Activated T-cell treated with anti-CD3 and anti-CD28 coated beads, Interleukin-2, amount 50 U/mL, for 1 hour (primary cell): ENCODE measurements at regions not wholly inside any gene's neighbourhood (a gene's known extent, or its start where the extent isn't known, plus 50 kb on each side); places are given as distances from the start of the nearest gene placed in this dataset.

ENCODE experiments used
- DNase-seq: peaks from one replicate; pipeline ENCODE4 v3.0.0-alpha.2; 2020

DNA sequence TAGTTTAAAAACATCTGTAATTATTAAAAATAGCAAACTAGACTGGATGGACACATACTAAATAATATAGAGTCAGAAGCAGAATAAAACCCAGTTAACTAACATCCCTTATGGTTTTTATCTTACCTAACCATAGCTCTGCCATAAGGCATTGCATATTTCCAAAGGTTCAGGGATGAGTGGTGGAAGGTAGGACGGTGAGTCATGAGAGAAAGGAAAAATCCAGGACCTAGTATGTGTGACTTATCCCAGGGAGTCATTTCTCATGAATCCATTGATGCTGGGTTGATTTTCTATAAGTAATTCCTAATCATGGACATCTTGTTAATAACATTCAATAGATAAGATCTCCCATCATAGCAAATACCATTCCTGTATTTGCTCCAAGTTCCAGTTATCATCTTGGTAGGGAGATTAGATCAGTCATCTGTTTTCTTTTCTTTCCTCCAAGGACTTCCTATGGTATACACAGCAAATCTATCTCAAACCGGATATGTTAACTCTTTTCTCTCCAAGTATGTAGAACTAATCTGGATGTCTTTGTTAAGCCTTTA lies 490.7 kb upstream of the B3GALT2 start:
- DNase-seq: no peak

GRCh38 chr1:193674292-193674944 lies 488.0 kb upstream of the B3GALT2 start:
- no peak for DNase-seq

DNA sequence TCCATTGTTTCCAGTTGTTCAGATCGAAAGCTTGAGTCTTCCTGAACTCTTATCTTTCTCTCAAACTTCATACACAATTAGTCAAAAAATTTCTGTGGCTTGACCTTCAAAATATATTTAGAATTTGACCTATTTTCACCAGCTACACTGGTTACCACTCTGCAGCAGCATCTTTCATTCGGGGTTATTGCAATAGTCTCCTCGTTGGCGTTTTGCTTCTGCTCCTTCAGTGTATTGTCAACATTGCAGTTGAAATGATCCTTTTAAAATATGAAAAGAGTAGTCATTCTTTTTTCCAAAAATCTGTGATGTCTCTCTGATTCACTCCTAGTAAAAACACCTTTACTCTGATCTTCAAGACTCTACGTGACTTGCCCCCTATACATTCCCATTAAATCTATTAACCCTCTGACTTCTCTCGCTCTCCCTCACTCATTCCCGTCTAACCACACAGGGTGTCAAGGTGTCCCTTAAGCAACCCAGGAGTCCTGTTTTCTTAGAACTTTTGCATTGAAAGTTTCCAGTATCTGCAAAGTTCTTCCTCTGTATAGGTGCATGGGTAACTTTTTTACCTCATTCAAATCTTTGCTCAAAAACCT lies 480.2 kb upstream of the B3GALT2 start:
- DNase-seq: no peak

DNA sequence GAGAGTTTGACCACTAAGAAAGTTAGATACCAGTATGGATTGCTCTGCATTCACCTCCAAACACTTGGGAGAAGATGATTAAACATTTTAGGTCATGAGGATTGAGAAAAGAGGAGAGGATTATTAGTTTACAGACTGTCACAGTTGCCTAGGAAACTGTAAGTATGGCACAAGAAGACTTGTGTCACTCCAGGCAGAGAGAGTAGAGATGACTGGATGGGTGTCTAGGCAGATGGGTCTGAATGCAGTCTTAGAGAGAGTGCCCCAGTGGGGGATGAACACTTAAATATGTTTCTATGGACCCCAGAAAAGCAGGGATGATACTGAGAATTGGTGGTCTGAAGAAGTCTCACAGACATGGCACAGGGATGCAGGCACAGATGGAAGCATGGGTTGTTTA lies 477.6 kb upstream of the B3GALT2 start:
- no peak for DNase-seq

DNA sequence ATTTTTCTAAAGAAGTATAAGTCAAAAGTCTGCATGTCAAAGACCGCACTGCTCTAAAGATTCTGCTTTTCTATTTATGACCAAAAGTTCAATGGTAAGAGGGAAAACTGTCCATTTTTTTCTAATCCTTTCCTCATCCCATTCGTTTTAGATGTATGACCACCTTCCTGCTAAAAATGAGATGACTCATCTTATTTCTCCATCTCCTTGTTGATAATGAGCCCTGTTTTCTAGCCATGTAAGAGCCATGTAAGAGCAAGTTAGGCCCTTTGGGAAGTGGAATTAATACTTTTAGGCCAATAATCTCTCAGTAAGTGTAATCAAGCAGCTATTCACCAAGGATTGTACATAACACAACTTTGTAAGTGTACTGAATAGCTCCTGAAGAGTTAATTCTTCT lies 475.6 kb upstream of the B3GALT2 start:
- no peak for DNase-seq

GRCh38 chr1:193661385-193661784 lies 475.0 kb upstream of the B3GALT2 start:
- DNase-seq: no peak

DNA sequence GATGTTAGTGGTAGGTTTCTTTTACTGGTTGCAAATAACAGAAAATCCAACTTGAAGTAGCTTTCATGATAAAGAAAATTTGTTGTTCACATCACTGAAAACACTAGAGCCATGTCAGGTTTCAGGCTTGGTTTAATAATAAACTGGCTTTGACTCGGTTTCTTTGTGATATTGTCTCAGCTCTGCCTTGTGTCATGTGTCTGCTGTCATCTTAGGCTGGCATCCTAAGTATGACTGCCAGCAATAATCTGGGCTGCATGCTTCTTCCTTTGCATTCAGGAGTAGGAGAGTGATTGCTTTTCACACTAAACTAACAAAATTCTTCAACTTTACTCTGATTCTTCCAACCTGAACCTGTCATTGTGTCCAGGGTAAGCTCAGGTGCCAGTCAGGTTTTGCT lies 474.0 kb upstream of the B3GALT2 start:
- DNase-seq: no peak

- no peak for DNase-seq
These were observed 472.3 kb upstream of the B3GALT2 start for GRCh38 chr1:193658691-193659090.

- no peak for DNase-seq
These were observed 471.7 kb upstream of the B3GALT2 start for GRCh38 chr1:193658081-193658480.

DNA sequence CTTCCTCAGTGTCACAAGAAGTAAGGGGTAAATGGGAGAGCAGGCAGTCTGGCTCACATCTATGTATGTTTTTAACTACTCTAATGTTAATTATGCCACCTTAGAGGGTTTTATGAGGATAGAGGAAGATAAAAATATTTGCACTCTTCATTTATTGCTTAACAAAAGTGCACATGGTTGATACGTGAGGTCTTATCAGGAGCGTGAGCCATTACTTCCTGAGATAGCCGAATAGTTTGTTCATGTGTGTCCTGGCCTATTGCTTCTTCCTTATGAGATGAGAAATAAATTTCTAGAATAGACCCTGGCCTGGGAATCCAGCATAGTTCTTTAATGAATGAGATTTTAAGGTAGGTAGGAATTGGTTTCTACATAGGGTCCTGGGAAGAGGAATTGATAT lies 471.1 kb upstream of the B3GALT2 start:
- DNase-seq: no peak

GRCh38 chr1:193656841-193657240 lies 470.4 kb upstream of the B3GALT2 start:
- DNase-seq: no peak

GRCh38 chr1:193654951-193655735 lies 468.7 kb upstream of the B3GALT2 start:
- no peak for DNase-seq

GRCh38 chr1:193649587-193649986 lies 463.2 kb upstream of the B3GALT2 start:
- DNase-seq: no peak

GRCh38 chr1:193634876-193635275 lies 448.5 kb upstream of the B3GALT2 start:
- no peak for DNase-seq

- no peak for DNase-seq
These were observed 448.1 kb upstream of the B3GALT2 start for GRCh38 chr1:193634470-193634869.

GRCh38 chr1:193633991-193634390 lies 447.6 kb upstream of the B3GALT2 start:
- no peak for DNase-seq

GRCh38 chr1:193633093-193633492 lies 446.7 kb upstream of the B3GALT2 start:
- DNase-seq: no peak

DNA sequence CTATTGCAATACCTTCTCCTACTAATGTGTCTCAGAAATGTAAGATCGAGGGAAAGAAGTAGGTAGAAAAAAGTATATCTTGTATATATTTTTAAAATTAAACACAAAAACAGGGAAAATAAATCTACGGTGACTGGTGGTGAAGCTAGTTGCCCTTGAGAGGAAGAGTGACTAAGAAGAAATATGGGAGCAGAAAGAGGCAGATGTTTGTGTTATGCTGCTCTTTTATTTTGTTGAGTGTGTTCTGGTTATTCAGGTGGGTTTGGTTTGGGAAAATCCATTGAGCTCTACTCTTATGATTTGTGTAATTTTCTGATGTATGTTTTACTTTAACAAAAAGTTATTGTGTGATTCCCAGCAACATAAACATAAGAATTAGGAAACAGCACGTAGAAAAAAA lies 444.9 kb upstream of the B3GALT2 start:
- no peak for DNase-seq

DNA sequence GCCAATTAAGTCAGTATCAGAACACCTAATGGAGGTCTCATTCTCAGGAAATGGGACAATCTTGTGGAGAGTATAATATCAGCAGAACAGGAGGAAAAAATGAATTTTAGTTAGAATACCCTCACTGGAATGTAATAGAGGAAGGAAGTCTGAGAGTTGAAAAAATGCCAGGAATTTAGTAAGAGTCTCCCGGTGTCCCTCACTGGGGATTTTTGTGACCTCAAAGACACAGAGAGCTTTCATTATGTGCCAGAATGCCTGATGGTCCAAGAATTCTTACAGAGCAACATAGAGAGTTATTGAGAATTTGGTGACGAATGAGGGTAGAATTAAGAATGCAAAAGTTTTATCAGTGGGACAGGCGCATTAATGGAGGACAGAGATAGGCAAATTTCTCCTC lies 443.5 kb upstream of the B3GALT2 start:
- no peak for DNase-seq

DNA sequence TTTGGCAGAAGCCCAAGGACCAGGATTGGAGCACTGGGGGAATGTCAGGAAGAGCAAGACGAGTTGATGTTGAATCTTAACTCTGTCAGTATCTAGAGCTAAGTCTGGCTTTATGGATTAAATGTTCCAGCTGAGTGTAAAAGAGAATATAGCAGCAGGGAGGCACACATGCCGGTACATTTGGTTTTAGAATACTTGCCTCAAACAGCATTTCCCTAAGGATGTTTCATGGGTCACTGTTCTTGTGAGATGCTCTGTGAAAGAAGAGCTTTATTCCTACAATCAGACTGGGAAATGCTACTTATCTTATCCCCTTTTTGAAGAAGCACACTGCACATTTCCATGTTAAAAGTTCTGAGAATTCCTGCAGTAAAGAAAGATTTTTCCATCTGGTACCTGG lies 440.3 kb upstream of the B3GALT2 start:
- no peak for DNase-seq

DNA sequence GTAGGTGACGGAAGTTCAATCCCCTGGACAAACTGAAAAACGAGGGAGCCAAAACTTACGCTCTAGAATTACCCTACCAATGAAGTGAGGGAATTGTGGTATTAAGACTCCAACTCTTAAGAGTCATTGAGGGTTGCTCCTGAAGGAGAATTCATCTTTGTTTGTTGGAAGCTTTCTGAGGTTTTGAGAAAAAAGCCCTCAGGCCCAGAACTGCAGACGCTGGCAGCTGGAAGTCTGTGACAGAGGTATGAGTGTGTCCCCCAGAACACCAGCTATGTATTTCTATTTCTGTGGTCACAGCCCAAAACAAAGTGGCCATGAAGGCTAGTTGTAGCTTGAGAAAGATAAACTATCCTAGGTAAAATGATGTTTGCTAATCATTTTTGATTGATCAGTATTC lies 438.8 kb upstream of the B3GALT2 start:
- no peak for DNase-seq

GRCh38 chr1:193619911-193620310 lies 433.5 kb upstream of the B3GALT2 start:
- no peak for DNase-seq

- no peak for DNase-seq
These were observed 428.4 kb upstream of the B3GALT2 start for GRCh38 chr1:193614817-193615216.

GRCh38 chr1:193614275-193614674 lies 427.9 kb upstream of the B3GALT2 start:
- DNase-seq: no peak
